GM12892 (cell line): ENCODE measurements at regions not wholly inside any gene's neighbourhood (a gene's known extent, or its start where the extent isn't known, plus 50 kb on each side); places are given as distances from the start of the nearest gene placed in this dataset.

Experiments
- POLR2A ChIP-seq: IDR thresholded peaks from 2 replicates; pipeline ENCODE4 v1.6.1; 2011; ENCODE audit warnings: low read depth, low read length, control low read depth
- POLR2AphosphoS5 ChIP-seq: IDR thresholded peaks from 2 replicates; pipeline ENCODE4 v1.6.1; 2011; ENCODE audit warnings: low read depth, low read length, control low read depth

GRCh38 chr1:193952778-193953374 is 766.5 kb upstream of the B3GALT2 start:
- no peak for TF ChIP-seq POLR2AphosphoS5
- TF ChIP-seq POLR2A, result no peak
